ENCODE measurements at regions not wholly inside any gene's neighbourhood (a gene's known extent, or its start where the extent isn't known, plus 50 kb on each side); places are given as distances from the start of the nearest gene placed in this dataset.

DNA sequence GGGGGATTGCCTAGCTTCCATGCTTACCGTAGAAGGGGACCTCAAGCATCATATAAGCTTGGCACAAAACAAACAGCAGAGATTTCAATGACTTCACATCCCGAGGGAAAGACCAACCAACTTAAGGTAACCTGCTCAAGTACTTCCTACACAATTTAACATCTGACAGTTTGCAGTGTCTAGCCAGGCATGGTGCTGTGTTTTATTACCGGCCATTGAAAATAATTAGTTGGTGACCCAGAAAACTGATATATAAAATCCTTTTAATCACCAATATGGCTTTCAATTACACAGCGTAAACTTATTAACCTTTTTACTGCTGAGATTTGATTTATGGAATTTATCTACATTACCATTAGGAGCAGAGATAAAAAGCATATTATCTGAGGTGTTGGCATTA is 268.3 kb downstream of the ARRDC4 start:
- no peak overlapping the region for H2AFZ ChIP-seq (ENCODE audit: low read length)
- no peaks in the 10 kb centered on the region for H3K4me1 ChIP-seq (ENCODE audit: control insufficient read depth, extremely low read depth, insufficient read depth, low read length)
- no peaks in the 10 kb centered on the region for H3K79me2 ChIP-seq (ENCODE audit: control insufficient read depth, insufficient read depth, low read length)
- no peak overlapping the region for H3K27ac ChIP-seq (ENCODE audit: insufficient read depth, low read length)
- H3K9ac ChIP-seq (ENCODE audit: insufficient read depth, low read length): no peak overlapping the region
- no peaks in the 10 kb centered on the region for H3K27me3 ChIP-seq (ENCODE audit: control insufficient read depth, insufficient read depth, low read length)
- H3K36me3 ChIP-seq (ENCODE audit: control insufficient read depth, insufficient read depth, low read length): no peaks in the 10 kb centered on the region
- H4K20me1 ChIP-seq (ENCODE audit: control insufficient read depth, extremely low read depth, insufficient read depth, low read length): no peaks in the 10 kb centered on the region
- no peak overlapping the region for H3K4me2 ChIP-seq (ENCODE audit: extremely low read depth, insufficient read depth, low read length)
- H3K9me3 ChIP-seq (ENCODE audit: control insufficient read depth, insufficient read depth, low read depth, low read length): no peaks in the 10 kb centered on the region
- DNase-seq (ENCODE audit: low read depth in 2 of 2): no peak
- no peak overlapping the region for H3K4me3 ChIP-seq (replicated peaks in 1 of 4; ENCODE audit: control extremely low read depth in 1 of 4, insufficient read depth in 1 of 4, low read depth in 3 of 4, low read length in 4 of 4)
- TF ChIP-seq, protein P1, sequence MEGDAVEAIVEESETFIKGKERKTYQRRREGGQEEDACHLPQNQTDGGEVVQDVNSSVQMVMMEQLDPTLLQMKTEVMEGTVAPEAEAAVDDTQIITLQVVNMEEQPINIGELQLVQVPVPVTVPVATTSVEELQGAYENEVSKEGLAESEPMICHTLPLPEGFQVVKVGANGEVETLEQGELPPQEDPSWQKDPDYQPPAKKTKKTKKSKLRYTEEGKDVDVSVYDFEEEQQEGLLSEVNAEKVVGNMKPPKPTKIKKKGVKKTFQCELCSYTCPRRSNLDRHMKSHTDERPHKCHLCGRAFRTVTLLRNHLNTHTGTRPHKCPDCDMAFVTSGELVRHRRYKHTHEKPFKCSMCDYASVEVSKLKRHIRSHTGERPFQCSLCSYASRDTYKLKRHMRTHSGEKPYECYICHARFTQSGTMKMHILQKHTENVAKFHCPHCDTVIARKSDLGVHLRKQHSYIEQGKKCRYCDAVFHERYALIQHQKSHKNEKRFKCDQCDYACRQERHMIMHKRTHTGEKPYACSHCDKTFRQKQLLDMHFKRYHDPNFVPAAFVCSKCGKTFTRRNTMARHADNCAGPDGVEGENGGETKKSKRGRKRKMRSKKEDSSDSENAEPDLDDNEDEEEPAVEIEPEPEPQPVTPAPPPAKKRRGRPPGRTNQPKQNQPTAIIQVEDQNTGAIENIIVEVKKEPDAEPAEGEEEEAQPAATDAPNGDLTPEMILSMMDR (conservative IDR thresholded peaks at IDR 0.05 in 1 of 2, IDR thresholded peaks at IDR 0.05 in 1 of 2; ENCODE audit: low read depth in 1 of 2, low read length in 2 of 2): no peak
- no peak for TF ChIP-seq EZH2 (IDR thresholded peaks at IDR 0.05; ENCODE audit: low read length, missing control alignments)

DNA sequence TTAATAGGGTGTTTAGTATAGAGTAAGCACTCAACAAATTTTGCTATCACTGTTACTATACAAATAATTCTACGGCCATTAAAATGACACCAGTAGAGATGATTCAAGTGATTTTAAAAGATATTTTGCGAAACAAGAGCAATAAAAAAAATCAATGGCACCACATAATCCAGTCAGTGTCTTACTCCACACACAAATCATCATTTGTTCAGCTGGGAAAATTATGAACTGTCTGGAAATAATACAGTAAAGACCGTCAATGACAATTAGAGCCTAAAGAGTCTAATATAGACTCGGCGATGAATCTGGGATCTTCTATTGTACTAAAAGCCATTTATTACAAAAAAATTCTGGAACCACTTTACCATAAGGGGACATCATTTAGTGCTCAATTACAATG is 270.5 kb downstream of the ARRDC4 start:
- Histone ChIP-seq H3K9me3 (ENCODE audit: control insufficient read depth, insufficient read depth, low read depth, low read length) (no peaks in the 10 kb centered on the region), H3K79me2 (ENCODE audit: control insufficient read depth, insufficient read depth, low read length) (no peaks in the 10 kb centered on the region), H4K20me1 (ENCODE audit: control insufficient read depth, extremely low read depth, insufficient read depth, low read length) (no peaks in the 10 kb centered on the region), H2AFZ (ENCODE audit: low read length) (no peak overlapping the region), H3K4me2 (ENCODE audit: extremely low read depth, insufficient read depth, low read length) (no peak overlapping the region), H3K9ac (ENCODE audit: insufficient read depth, low read length) (no peak overlapping the region), H3K27ac (ENCODE audit: insufficient read depth, low read length) (no peak overlapping the region), H3K4me1 (ENCODE audit: control insufficient read depth, extremely low read depth, insufficient read depth, low read length) (no peaks in the 10 kb centered on the region), H3K36me3 (ENCODE audit: control insufficient read depth, insufficient read depth, low read length) (no peaks in the 10 kb centered on the region), H3K27me3 (ENCODE audit: control insufficient read depth, insufficient read depth, low read length) (no peaks in the 10 kb centered on the region), H3K4me3 (replicated peaks in 1 of 4; ENCODE audit: control extremely low read depth in 1 of 4, insufficient read depth in 1 of 4, low read depth in 3 of 4, low read length in 4 of 4) (no peak overlapping the region)
- TF ChIP-seq, protein P1 (conservative IDR thresholded peaks at IDR 0.05 in 1 of 2, IDR thresholded peaks at IDR 0.05 in 1 of 2; ENCODE audit: low read depth in 1 of 2, low read length in 2 of 2): no peak
- no peak for TF ChIP-seq EZH2 (IDR thresholded peaks at IDR 0.05; ENCODE audit: low read length, missing control alignments)
- no peak for DNase-seq (ENCODE audit: low read depth in 2 of 2)

DNA sequence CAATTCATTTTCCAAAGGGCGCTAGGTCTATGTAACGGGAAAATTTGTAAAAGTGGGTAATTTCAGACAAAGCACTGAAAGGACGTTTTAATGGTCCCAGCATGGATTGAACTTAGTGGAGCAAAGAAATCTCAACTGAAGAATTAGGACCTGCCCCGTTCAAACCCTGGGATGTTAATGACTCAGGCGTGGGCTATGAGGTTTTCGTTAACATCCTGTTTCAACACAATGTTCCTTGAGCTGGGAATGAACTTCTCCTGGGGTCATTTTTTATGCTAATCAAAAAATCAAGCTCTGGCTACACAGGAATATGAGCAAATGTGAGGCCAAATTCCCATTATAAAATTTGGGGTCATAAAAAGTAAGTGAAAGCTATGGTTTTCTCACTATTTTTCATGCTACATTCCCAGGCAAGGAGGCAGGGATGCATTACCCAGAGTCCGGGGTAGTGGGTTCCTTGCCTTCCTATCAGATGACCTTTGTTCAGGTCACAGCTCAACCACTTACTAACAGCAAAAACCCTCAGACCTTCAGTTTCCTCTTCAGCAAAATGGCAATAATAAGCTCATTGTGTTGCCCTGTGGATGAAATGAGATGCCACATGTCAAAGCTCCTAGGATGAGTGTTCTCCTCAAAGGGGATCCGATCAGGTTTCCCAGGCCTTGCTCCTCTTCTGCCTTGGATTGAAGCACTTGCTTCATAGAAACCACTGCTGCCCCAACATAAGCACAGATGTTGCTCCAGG is 271.4 kb downstream of the ARRDC4 start:
- Histone ChIP-seq H3K79me2 (ENCODE audit: control insufficient read depth, insufficient read depth, low read length) (no peaks in the 10 kb centered on the region), H3K27ac (ENCODE audit: insufficient read depth, low read length) (no peak overlapping the region), H4K20me1 (ENCODE audit: control insufficient read depth, extremely low read depth, insufficient read depth, low read length) (no peaks in the 10 kb centered on the region), H3K4me1 (ENCODE audit: control insufficient read depth, extremely low read depth, insufficient read depth, low read length) (no peaks in the 10 kb centered on the region), H2AFZ (ENCODE audit: low read length) (no peak overlapping the region), H3K27me3 (ENCODE audit: control insufficient read depth, insufficient read depth, low read length) (no peaks in the 10 kb centered on the region), H3K9ac (ENCODE audit: insufficient read depth, low read length) (no peak overlapping the region), H3K4me2 (ENCODE audit: extremely low read depth, insufficient read depth, low read length) (no peak overlapping the region), H3K9me3 (ENCODE audit: control insufficient read depth, insufficient read depth, low read depth, low read length) (no peaks in the 10 kb centered on the region), H3K36me3 (ENCODE audit: control insufficient read depth, insufficient read depth, low read length) (no peaks in the 10 kb centered on the region), H3K4me3 (replicated peaks in 1 of 4; ENCODE audit: control extremely low read depth in 1 of 4, insufficient read depth in 1 of 4, low read depth in 3 of 4, low read length in 4 of 4) (no peak overlapping the region)
- DNase-seq (ENCODE audit: low read depth in 2 of 2): peak in 1 of 2 donors; percentile 26
- TF ChIP-seq, protein P1 (conservative IDR thresholded peaks at IDR 0.05 in 1 of 2, IDR thresholded peaks at IDR 0.05 in 1 of 2; ENCODE audit: low read depth in 1 of 2, low read length in 2 of 2): no peak
- TF ChIP-seq EZH2 (IDR thresholded peaks at IDR 0.05; ENCODE audit: low read length, missing control alignments): no peak
